ENCODE measurements at regions not wholly inside any gene's neighbourhood (a gene's known extent, or its start where the extent isn't known, plus 50 kb on each side); places are given as distances from the start of the nearest gene placed in this dataset.

DNA sequence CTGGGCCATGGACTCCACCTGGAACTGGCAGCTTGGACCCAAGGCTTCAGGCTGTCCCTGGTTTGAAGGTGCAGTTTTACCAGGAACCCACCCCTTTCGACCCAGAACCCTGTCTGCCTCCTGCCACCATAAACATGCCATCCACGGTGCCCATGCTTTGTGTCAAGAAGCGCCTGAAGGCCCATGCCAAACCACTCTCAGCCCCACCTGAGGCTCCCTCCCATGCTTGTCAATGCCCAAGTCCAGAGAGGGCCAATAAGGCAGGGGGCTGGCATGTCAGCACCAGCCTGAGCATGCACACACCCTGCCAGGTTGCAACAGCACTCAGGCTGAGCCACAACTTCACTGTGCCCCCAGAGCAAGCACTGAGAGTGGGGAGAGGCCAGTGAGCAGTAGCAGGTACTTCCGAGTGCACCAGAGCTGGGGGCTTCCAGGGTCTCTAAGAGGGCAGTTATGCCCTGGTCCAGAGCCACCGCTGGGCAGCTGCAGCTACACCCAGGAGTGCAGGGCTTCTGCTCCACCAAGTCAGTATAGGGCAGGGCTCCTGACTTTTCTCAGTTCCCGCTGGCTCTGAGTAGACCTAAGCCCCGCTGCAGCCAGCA lies 1256.0 kb downstream of the AMY1C start:
- TF ChIP-seq SIN3A (IDR thresholded peaks at IDR 0.05; ENCODE audit: borderline replicate concordance, insufficient read depth, low read depth, low read length) (no peak), TCF7L2 (IDR thresholded peaks at IDR 0.05; ENCODE audit: low read depth, low read length) (no peak), POLR2AphosphoS5 (IDR thresholded peaks at IDR 0.05; ENCODE audit: low read depth, low read length) (no peak)
- TF ChIP-seq, protein P1, sequence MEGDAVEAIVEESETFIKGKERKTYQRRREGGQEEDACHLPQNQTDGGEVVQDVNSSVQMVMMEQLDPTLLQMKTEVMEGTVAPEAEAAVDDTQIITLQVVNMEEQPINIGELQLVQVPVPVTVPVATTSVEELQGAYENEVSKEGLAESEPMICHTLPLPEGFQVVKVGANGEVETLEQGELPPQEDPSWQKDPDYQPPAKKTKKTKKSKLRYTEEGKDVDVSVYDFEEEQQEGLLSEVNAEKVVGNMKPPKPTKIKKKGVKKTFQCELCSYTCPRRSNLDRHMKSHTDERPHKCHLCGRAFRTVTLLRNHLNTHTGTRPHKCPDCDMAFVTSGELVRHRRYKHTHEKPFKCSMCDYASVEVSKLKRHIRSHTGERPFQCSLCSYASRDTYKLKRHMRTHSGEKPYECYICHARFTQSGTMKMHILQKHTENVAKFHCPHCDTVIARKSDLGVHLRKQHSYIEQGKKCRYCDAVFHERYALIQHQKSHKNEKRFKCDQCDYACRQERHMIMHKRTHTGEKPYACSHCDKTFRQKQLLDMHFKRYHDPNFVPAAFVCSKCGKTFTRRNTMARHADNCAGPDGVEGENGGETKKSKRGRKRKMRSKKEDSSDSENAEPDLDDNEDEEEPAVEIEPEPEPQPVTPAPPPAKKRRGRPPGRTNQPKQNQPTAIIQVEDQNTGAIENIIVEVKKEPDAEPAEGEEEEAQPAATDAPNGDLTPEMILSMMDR (IDR thresholded peaks at IDR 0.05), result no peak
- TF ChIP-seq, protein P2, sequence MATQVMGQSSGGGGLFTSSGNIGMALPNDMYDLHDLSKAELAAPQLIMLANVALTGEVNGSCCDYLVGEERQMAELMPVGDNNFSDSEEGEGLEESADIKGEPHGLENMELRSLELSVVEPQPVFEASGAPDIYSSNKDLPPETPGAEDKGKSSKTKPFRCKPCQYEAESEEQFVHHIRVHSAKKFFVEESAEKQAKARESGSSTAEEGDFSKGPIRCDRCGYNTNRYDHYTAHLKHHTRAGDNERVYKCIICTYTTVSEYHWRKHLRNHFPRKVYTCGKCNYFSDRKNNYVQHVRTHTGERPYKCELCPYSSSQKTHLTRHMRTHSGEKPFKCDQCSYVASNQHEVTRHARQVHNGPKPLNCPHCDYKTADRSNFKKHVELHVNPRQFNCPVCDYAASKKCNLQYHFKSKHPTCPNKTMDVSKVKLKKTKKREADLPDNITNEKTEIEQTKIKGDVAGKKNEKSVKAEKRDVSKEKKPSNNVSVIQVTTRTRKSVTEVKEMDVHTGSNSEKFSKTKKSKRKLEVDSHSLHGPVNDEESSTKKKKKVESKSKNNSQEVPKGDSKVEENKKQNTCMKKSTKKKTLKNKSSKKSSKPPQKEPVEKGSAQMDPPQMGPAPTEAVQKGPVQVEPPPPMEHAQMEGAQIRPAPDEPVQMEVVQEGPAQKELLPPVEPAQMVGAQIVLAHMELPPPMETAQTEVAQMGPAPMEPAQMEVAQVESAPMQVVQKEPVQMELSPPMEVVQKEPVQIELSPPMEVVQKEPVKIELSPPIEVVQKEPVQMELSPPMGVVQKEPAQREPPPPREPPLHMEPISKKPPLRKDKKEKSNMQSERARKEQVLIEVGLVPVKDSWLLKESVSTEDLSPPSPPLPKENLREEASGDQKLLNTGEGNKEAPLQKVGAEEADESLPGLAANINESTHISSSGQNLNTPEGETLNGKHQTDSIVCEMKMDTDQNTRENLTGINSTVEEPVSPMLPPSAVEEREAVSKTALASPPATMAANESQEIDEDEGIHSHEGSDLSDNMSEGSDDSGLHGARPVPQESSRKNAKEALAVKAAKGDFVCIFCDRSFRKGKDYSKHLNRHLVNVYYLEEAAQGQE (IDR thresholded peaks at IDR 0.05; ENCODE audit: insufficient read depth in 1 of 2, low read depth in 2 of 2, low read length in 1 of 2), result no peak
- ATAC-seq, result no peak
- H3K4me1 ChIP-seq (ENCODE audit: control insufficient read depth, insufficient read depth, low read length), result no peaks in the 10 kb centered on the region
- H3K9me3 ChIP-seq (ENCODE audit: control insufficient read depth, insufficient read depth, low read depth, low read length), result no peaks in the 10 kb centered on the region
- intact Hi-C loops (cut with micrococcal nuclease; ENCODE audit: unreplicated experiment), result no loop called here
- no peak overlapping the region for H3K4me3 ChIP-seq (ENCODE audit: low read depth in 2 of 2, low read length in 2 of 2)
- DNase-seq (ENCODE audit: low read depth, low spot score), result no peak
- H3K27me3 ChIP-seq (ENCODE audit: control insufficient read depth, insufficient read depth, low read length), result no peaks in the 10 kb centered on the region
- ChIA-PET CTCF (no interaction called here), POLR2A (no interaction called here)
- H3K27ac ChIP-seq (ENCODE audit: low read length), result no peak overlapping the region
- BruUV-seq (replicated peaks), result no TSS peak
- in situ Hi-C loops (cut with HindIII; ENCODE audit: low pct_unique_long_range_greater_than_20kb, low sequenced_read_pairs), result no loop called here
- no peaks in the 10 kb centered on the region; the same call in 1 of the 2 replicates for H3K36me3 ChIP-seq (ENCODE audit: control insufficient read depth, insufficient read depth, low read length)

DNA sequence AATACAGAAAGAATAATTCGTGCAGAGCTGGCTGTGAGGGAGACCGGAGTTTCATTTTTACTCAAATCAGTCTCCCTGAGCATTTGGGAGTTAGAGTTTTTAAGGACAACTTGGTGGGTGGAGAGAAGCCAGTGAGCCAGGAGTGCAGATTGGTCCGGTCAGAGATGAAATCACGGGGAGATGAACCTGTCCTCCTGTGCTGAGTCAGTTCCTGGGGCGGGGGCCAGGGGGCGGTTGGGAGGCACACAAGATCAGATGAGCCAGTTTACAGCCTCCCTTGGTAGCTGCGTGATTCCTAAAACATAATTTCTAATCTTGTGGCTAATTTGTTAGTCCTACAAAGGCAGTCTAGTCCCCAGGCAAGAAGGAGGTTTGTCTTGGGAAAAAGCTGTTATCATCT lies 1267.9 kb downstream of the AMY1C start:
- Histone ChIP-seq H3K36me3 (ENCODE audit: control insufficient read depth, insufficient read depth, low read length) (no peaks in the 10 kb centered on the region), H3K4me1 (ENCODE audit: control insufficient read depth, insufficient read depth, low read length) (no peaks in the 10 kb centered on the region), H3K27ac (ENCODE audit: low read length) (no peak overlapping the region), H3K9me3 (ENCODE audit: control insufficient read depth, insufficient read depth, low read depth, low read length) (no peaks in the 10 kb centered on the region), H3K27me3 (ENCODE audit: control insufficient read depth, insufficient read depth, low read length) (no peaks in the 10 kb centered on the region), H3K4me3 (ENCODE audit: low read depth in 2 of 2, low read length in 2 of 2) (no peak overlapping the region)
- intact Hi-C loops (cut with micrococcal nuclease; ENCODE audit: unreplicated experiment), result no loop called here
- TF ChIP-seq, protein P1 (IDR thresholded peaks at IDR 0.05), result no peak
- TF ChIP-seq POLR2AphosphoS5 (IDR thresholded peaks at IDR 0.05; ENCODE audit: low read depth, low read length) (no peak), SIN3A (IDR thresholded peaks at IDR 0.05; ENCODE audit: borderline replicate concordance, insufficient read depth, low read depth, low read length) (no peak), TCF7L2 (IDR thresholded peaks at IDR 0.05; ENCODE audit: low read depth, low read length) (no peak)
- TF ChIP-seq, protein P2 (IDR thresholded peaks at IDR 0.05; ENCODE audit: insufficient read depth in 1 of 2, low read depth in 2 of 2, low read length in 1 of 2), result no peak
- CTCF ChIA-PET, result no interaction called here
- in situ Hi-C loops (cut with HindIII; ENCODE audit: low pct_unique_long_range_greater_than_20kb, low sequenced_read_pairs), result no loop called here
- POLR2A ChIA-PET, result no interaction called here
- DNase-seq (ENCODE audit: low read depth, low spot score) (no peak), ATAC-seq (no peak)
- no TSS peak for BruUV-seq (replicated peaks)

Measured in Panc1 (cell line).